CD4-positive, alpha-beta T cell treated with Interleukin-17A for 1 hour (primary cell): ENCODE measurements at regions not wholly inside any gene's neighbourhood (a gene's known extent, or its start where the extent isn't known, plus 50 kb on each side); places are given as distances from the start of the nearest gene placed in this dataset.
"Not testable (repeated sequence)": the region's sequence is repeated elsewhere in the genome, so short reads cannot be mapped to it uniquely, and the experiment has no call there.

Source experiments
- DNase-seq: peaks from one replicate; pipeline ENCODE4 v3.0.0-alpha.2; 2020

DNA sequence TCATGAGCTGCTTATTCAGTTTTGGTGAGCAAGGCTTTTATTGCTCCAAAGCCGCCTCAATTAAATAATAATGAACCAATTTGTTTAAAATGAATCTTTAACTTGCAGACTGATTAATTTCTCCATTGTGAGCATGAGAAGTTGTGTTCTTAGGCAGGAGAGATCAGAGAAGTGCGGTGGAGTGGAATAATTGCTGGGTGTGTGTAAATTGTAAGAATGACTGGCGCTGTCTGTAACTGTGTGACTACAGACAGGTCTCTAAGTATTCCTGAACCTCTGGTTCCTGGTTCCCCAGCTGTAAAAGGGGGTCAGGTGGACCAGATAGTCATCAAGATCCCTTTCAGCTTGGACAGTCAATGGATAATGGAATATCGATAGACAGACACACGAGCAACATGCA is 98.0 kb upstream of the EFEMP1 start:
- no peak for DNase-seq

DNA sequence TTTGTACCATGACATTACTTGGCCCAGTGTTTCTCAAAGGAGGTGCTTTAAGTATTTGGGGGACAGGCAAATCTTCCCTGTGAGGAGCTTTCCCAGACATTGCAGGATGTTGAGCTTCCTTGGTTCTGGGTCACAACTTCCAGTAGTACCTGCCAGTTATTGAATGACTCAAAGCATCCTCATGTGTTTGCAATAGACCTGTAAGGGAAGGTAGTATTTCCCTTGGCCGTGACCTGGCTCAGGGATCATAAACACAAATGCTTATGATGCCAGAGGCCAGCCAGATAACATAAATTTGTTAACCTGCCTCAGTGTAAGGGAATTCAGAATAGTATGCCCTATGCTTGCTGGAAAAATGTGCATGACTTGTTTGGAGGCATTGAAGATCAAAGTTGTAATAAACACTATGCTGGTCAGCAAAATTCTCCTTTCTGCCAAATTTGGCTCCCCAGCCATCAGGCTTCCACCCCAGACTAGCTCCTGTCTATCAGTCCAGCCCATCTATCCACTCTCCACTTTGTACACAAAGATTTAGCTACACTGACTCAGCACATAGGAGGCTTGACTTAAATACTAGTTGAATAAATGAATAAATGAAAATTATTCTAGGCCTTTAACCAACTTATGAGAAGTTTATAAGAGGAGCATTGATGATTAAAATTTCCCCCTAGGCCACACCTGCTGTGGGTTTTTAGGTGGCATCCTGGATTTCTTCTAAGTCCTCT is 102.0 kb upstream of the EFEMP1 start:
- no peak for DNase-seq

DNA sequence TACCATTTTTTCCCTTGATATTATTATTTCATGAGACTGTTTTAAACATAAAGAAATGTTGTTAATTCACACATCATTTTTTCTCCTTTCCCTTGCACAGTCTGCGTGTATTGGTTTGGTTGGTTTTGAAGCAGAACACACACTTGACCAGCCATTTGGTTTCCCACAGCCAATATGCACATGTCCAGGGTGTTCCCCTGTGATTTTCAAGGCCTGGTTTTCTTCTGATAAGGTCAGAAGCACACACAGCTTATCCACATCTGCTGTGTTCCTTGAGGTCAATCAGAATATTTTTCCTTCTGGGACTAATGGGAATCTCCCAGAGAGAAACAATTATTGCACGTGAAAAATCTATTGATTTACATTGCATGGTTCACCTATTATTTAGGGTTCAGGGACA is 103.2 kb upstream of the EFEMP1 start:
- DNase-seq: no peak

DNA sequence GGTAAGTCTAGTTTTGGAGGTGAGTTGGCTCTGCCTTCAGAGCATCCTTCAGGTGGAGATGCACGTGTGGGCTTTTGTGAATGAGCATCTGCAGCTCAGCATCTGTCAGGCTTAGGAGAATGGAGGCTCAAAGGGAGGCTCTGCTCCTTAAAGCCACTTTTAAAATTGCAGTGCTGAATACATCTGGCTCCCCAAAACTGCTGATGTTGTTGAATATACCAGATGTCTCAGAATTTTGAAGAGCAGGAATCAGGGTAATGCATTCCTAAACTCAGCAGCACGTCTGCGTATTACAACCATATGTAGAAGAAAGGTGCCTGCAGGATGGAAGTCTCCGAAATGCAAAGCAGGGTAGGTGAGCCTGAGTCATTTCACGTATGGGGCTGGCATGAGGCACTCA is 106.5 kb upstream of the EFEMP1 start:
- DNase-seq: no peak

DNA sequence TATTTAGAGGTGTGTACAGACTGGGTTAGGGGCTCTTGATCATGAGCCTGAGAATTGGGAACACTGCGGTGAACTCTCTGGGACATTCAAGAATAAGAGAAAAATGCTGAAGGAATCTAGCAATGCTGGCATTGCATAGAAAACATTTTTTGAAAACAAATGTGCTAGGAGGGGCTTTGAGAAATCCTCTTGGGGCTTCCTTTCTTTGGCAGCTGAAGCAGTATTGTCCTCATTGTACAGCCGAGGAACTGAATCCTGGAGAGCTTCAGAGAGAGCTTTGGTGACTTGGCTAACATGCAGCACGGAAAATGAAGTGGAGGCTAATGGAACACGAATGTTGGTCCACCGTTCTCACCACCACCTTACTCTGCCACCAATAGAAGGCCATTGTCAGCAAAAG is 107.3 kb upstream of the EFEMP1 start:
- DNase-seq: no peak

DNA sequence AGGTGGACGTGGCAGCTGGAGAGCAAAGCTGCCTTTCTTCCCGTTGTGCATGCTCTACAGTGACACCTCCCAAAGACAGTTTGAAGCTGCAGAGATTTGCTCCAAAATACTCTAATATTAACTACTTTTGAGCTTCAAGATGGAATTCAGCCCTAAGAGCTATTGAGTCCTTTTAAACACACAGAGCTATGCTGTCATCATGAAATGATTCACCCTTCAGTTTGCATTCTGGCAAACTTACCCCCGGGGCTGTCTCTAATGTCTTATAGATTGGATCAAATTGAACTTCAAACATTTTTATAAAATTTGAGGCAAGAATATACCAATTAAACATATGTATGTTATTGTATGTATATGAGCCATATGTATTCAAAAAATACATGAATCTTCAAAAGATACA is 110.7 kb upstream of the EFEMP1 start:
- DNase-seq: no peak

DNA sequence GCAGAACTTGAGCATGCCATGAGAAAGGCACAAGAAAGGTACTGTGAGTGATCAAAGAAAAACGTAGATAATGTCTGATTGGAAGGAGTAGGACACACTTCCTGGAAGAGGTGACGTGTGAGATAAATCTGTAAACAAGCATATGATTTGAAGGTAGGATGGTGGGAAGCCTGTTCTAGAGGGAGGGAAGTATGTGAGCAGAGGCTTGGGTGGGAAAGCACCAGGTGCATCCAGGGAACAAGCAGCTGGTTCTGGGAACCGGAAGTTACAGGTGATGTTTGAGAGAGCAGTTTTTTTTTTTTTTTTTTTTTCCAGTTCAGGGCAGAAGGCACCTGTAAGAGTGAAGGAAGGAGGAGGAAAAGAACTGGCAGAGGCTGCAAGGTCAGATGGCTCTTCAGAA is 116.6 kb upstream of the EFEMP1 start:
- DNase-seq: no peak

DNA sequence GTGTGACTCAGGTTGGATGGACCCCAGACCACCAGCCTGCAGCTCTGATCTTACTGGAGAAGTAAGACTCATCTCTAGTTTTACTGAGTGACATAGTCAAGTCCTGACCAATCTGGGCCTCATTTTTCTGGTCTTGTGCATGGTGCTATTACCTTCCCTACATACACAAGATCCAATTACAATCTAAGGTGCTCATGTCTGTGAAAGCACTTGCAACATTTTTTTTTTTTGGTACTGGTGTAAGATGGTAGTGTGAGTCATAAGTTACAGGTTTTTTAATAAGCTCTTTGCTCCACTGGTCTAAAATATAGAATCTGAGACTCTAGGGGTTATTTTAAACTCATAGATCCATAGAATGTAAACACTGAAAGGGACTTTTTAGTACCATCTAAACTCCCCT is 117.3 kb upstream of the EFEMP1 start:
- no peak for DNase-seq

DNA sequence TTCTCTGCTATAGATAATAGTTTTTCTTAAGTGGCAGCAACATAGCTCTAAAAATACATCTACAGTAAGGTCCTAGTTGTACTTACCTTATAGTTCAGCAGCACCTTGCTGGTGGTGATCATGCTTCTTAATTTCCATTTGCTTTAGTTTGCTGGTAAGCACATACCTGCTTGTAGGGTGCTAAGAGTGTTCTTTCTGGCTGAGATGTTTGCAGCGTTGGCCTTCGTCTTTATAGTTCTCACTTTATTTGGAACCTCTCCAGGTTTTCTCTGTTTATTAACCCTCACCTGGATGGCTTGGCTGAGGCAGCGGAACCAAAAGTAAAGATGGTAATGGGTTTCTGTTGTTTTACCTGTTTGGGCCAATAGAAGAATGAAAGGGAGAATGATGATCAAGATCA is 123.6 kb upstream of the EFEMP1 start:
- no peak for DNase-seq

DNA sequence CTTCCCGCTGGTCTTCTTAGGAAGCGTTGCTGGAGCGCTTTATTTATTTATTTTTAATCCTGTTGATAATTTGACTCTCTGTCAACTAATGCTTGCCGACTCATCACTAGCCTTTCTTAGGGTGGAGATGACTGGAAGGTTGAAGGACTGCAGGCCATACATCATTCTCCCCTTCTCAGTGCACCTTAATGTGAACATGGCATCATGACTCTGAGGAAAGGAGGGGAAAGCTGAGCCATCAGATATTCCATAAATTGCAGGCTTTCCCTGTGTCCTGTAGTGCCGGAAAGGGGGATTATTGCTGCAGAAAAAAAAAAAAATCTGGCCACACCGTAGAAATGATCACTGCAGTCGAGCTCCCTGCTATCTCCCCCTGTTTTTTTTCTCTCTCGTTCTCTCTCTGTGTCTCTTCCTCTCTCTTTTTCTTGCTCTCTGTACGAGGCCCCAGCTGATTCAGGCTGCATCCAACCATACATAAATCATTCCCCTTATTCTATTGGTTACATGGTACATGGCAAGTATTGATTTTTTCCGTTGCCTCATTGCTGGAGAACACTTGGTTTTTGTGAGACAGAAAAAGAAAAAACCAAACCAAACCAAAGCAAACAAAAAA is 125.8 kb upstream of the EFEMP1 start:
- DNase-seq: no peak

DNA sequence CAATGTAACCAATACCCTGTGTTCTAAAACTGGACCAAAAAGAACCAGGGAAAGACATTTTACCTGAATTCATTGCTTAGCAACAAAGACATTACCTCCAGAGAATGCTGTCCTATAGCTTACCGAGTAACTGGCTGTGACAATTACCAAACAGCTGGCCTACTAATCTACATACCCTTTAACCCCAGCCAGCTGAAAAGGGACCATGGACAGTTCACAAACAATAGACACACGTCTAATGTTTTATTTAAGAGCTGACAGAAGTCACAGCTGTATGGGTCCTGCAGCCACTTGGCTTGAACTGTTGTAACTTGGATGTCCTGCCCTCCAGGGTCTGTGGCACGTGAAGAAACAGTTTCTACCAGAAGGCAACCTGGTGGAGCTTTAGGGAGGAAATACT is 130.1 kb upstream of the EFEMP1 start:
- DNase-seq: no peak

DNA sequence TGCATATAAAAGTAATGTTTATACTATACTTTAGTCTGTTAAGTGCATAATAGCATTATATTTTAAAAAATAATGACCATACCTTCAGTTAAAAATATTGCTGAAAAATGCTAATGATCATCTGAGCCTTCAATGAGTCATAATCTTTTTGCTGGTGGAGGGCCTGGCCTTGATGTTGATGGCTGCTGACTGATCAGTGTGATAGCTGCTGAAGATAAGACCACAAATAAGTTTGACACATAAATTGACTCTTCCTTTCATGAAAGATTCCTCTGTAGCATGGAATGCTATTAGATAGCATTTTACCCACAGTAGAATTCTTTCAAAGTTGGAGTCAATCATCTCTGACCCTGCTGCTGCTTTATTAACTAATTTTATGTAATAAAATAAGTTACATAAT is 128.4 kb upstream of the CCDC85A start:
- DNase-seq: no peak

DNA sequence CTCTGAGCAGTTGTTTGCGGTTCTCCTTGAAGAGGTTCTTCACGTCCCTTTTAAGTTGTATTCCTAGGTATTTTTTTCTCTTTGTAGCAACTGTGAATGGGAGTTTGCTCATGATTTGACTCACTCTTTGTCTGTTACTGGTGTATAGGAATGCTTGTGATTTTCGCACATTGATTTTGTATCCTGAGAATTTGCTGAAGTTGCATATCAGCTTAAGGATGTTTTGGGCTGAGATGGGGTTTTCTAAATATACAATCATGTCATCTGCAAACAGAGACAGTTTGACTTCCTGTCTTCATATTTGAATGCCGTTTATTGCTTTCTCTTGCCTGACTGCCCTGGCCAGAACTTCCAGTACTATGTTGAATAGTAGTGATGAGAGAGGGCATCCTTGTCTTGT is 122.5 kb upstream of the CCDC85A start:
- DNase-seq: not testable (repeated sequence)

DNA sequence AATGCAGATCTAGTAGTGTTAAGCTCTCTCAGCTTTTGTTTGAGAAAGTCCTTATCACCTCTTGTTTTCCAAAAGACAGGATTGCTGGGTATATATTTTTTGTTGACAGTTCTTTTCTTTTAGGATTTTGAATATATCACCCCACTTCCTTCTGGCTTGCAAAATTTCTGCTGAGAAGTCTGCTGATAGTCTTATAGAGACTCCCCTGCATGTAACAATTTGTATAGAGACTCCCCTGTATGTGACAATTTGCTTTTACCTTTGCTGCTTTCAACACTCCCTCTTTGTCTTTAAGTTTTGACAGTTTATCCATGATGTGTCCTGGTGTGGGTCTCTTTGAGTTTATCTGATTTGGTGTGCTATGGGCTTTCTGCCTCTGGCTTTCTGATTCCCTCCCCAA is 115.0 kb upstream of the CCDC85A start:
- no peak for DNase-seq

DNA sequence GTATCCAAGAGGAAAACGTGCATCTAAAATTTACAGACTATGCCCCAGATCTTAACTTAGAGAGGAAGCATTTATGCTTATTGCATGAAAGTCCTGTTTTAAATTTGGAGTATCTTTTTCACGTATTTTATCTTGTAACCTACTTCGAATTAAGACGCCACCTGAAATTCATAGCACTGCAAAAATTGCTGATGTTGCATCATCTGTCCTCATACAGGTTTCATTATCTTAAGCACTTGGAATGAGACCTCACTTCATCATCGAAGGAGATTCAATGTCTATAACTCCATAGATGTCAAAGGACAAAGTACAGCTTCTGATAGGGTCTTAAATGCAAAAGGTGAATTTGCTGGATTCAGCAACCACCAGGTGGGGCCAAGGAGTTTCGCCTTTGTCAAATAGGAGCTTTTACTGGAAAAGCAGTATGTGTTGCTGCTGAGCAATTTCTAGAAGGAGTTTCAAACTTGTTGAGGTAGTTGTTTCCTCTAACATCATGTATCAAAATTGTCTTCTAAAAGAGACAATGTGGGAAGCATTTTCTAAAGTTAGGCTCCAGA is 106.4 kb upstream of the CCDC85A start:
- no peak for DNase-seq

DNA sequence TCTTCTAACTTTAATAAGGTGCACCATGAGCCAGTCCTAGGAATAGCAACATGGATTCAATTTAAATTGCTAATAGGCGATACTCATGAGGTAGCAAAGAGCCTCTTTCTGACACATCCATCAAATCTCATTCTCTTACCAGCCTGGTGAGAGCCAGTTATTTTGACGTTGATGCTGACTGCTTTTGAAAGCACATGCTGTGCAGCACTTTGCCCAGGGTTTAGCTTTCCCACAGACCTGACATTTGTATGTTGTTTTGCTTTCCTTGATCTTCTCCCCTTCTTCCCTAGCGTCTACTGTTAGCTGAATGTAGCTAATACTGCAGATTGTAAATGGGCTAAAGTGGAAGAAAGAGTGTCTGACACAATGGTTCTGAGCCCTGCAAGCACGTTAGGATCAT is 101.1 kb upstream of the CCDC85A start:
- no peak for DNase-seq

DNA sequence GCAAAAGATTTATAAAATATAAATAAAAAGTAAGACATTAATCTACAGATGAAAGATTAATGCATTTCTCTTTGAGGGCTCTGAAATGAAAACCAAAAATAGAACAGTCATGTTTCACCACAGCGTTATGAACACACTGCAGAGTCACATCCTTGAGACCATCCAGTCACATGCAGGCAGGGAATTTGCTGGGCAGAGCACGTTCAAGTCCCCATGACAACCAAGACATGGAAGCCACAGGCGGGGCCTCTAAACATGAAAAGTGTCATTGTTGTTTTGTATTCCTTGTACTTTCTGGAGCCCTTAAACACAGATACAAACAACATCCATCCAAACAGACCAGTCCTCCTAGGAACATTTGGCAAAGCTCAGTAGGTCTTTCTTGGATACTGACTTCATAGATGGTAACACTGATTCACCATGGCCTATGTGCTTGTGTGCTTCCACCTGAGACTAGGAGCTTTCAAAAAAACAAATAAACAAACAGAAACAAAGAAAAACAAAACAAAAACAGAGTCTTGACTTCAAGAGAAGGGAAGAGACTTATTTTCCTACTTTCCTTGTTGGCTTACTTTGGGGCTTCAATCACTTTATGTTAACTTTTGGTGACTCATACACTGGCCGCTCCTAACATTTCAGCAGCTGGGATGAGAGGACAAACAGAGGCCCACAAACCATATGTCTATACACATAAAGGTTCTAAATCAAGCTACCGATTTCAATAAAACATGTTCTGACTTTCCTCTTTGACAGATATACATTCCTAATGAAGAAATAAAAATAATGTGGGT is 99.5 kb upstream of the CCDC85A start:
- no peak for DNase-seq

DNA sequence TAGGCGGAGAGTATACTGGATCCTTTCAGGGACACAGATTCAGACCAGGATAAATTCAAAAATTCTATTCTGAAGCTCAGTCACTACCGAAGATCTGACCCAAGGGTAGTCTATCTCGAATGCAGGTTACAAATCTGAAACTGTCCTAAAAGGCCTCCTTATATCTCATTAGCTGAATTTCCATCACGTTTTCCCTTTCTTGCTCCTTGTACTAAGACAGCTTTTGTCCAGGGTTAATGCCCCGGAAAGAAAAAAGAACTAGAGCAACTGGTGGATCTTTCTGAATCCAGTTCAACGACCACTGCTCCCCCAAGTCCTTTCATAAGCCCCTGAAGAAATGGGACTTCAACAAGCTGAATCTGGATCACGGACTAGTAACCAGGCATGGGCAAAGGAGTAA is 97.5 kb upstream of the CCDC85A start:
- DNase-seq: no peak

DNA sequence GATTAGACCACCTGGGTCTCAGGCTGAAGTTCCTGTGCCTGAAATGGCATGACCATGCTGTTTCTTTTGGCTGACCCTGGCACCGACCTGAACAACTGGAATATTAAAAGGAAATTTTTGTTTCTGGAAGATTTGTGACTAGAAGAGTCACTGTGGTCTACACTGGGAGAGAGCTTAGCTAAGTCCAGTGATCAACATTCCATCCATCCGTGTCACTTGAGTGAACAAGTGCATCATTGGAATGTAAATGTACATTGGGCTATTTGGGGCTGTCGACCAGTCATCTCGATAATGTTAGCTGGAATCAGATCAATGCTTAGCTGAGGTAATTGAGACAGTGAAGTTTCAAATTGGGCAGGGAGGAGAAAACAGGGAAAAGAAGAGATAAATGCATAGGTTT is 95.4 kb upstream of the CCDC85A start:
- no peak for DNase-seq

DNA sequence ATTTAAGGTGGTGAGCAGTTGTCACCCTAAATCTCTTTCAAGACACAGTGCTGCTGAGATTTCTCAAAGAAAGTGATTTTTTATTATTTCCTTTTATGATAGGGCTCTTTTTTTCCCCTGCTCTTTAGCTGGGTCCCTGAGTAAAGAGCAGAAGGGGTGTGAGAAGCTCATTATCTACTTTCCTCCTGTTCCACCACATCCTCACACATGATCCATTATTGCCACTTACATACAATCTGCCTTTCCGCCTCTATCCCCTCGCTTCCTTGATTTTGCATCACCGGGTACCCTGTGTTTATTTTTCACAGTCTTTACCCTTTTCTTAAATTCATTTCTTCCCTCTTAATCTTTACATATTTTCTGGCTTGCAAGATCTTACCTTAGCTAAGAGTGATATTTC is 93.9 kb upstream of the CCDC85A start:
- no peak for DNase-seq

DNA sequence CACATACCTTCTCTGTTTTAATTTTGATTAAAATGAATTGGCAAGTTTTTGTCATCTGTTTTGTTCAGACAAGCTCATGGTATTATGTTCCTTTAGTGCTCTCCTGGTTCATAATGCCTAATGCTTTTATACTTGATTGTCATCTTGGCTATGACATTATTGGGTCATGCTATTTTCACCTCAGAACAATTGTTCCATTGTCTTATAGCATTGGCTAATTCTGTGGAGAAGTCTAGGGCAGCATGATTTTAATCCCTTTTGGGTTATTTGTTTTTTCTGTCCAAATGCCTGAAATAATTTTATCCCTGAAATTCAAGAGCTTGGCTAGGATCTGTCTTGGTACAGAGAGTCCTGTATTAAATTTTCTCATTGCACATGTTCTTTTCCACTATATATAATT is 83.8 kb upstream of the CCDC85A start:
- DNase-seq: no peak

DNA sequence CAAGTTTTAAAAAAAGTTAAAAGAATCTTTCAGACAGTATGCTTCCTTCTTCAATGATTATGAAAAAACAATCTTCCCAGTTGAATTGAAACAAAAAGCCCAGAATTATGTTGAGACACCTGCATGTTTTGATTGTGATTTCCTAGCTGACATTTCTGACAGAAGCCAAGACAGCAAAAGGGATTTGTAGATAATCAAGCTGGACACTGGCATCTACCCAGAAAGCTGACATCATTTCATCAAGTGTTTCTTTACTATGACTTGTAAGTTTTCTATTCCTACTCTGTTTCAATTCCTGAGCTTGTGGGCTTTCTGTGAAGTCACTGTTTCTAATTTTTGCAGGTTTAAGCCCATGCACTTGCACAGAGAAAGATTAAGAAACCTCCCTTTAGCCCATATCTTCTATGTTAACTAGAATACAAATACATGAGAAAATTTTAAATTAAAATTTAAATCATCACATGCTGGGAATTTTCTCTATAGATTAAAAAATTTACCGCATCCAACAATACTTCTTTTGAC is 82.9 kb upstream of the CCDC85A start:
- DNase-seq: no peak

DNA sequence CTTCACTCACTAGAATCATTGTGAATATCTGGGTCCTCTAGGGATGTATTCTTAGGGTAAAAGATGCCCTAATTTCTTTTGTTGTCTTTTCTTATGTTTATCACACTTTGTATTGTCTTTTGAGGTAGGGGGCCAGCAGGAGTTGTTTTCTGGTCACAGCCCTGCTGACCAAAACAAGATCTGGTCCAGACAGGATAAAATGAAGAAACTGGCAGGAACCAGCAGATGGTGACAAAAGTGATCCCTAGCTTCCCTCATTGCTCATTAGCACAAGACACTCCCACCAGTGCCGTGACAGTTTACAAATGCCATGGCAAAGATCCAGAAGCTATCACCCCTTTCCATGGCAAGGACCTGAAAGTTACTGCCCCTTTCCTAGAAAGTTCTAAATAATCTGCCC is 81.7 kb upstream of the CCDC85A start:
- DNase-seq: no peak

DNA sequence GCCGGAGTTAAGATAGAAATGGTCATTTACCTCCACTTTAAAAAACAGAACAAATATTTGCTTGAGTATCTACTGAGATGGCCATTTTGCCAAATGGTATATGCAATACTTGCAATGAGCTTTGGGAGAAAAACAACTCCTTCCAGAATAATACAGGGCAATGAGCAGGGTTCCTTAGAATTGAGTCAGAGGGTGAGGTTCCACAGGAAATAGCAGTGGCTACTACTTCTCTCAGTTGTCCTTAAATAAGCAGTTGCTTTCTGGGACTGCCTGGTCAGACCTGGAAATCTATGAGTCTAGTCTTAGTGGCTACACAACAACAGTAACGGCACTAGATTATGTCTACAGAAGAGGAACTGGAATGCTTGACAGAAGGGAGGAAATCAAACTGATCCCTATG is 80.9 kb upstream of the CCDC85A start:
- DNase-seq: no peak
